Activated CD4-positive, alpha-beta T cell treated with anti-CD3 and anti-CD28 coated beads for 48 hours (primary cell): ENCODE measurements at regions not wholly inside any gene's neighbourhood (a gene's known extent, or its start where the extent isn't known, plus 50 kb on each side); places are given as distances from the start of the nearest gene placed in this dataset.
"Not testable (repeated sequence)": the region's sequence is repeated elsewhere in the genome, so short reads cannot be mapped to it uniquely, and the experiment has no call there.

Source experiments
- DNase-seq: peaks from one replicate; pipeline ENCODE4 v3.0.0-alpha.2; 2020

- DNase-seq, result no peak
Measured at GRCh38 chr9:88596376-88596775, 61.4 kb downstream of the NXNL2 start.

GRCh38 chr9:88604836-88605511 is 70.0 kb downstream of the NXNL2 start:
- no peak for DNase-seq

GRCh38 chr9:88605512-88606362 is 70.8 kb downstream of the NXNL2 start:
- no peak for DNase-seq

- no peak for DNase-seq
Measured at GRCh38 chr9:88614359-88614758, 79.4 kb downstream of the NXNL2 start.

GRCh38 chr9:88623698-88624097 is 88.7 kb downstream of the NXNL2 start:
- DNase-seq, result no peak

- DNase-seq, result no peak
Measured at GRCh38 chr9:88628114-88628513, 93.1 kb downstream of the NXNL2 start.

- DNase-seq, result no peak
Measured at GRCh38 chr9:88628811-88629210, 93.8 kb downstream of the NXNL2 start.

GRCh38 chr9:88630574-88630973 is 95.6 kb downstream of the NXNL2 start:
- not testable (repeated sequence) for DNase-seq

- DNase-seq, result no peak
Measured at GRCh38 chr9:88635151-88635550, 100.2 kb downstream of the NXNL2 start.

GRCh38 chr9:88641456-88642240 is 106.7 kb downstream of the NXNL2 start:
- DNase-seq, result no peak

- DNase-seq, result no peak
Measured at GRCh38 chr9:88642336-88642735, 107.4 kb downstream of the NXNL2 start.

GRCh38 chr9:88643931-88644330 is 109.0 kb downstream of the NXNL2 start:
- no peak for DNase-seq

GRCh38 chr9:88645172-88645878 is 110.3 kb downstream of the NXNL2 start:
- DNase-seq, result no peak

GRCh38 chr9:88645879-88646199 is 110.9 kb downstream of the NXNL2 start:
- DNase-seq, result no peak

GRCh38 chr9:88646539-88647300 is 111.7 kb downstream of the NXNL2 start:
- no peak for DNase-seq

GRCh38 chr9:88651682-88652633 is 117.0 kb downstream of the NXNL2 start:
- DNase-seq, result no peak

GRCh38 chr9:88652876-88653275 is 117.9 kb downstream of the NXNL2 start:
- DNase-seq, result no peak

GRCh38 chr9:88653406-88653805 is 118.4 kb downstream of the NXNL2 start:
- DNase-seq, result no peak

GRCh38 chr9:88653911-88654310 is 118.9 kb downstream of the NXNL2 start:
- no peak for DNase-seq

- no peak for DNase-seq
Measured at GRCh38 chr9:88657893-88658292, 122.9 kb downstream of the NXNL2 start.

GRCh38 chr9:88658311-88658822 is 123.4 kb downstream of the NXNL2 start:
- no peak for DNase-seq
